H1 (cell line): ENCODE measurements at regions not wholly inside any gene's neighbourhood (a gene's known extent, or its start where the extent isn't known, plus 50 kb on each side); places are given as distances from the start of the nearest gene placed in this dataset.

Experiments
- ATF3 ChIP-seq: IDR thresholded peaks from 2 replicates; pipeline ENCODE4 v1.6.1; 2011; ENCODE audit warnings: low read depth, mild to moderate bottlenecking, low read length; ENCODE audit not compliant: insufficient read depth
- CREB1 ChIP-seq: IDR thresholded peaks from 2 replicates; pipeline ENCODE4 v1.6.1; 2012; ENCODE audit warnings: inconsistent platforms
- CTBP2 ChIP-seq: IDR thresholded peaks from 2 replicates; pipeline ENCODE4 v1.7.0; 2011; ENCODE audit warnings: borderline replicate concordance, mild to moderate bottlenecking, moderate library complexity, mixed read lengths, low read length; ENCODE audit not compliant: insufficient read depth, insufficient read length
- GTF2F1 ChIP-seq: IDR thresholded peaks from 2 replicates; pipeline ENCODE4 v1.6.1; 2012; ENCODE audit warnings: low read depth, low read length, improper control_type of control experiment, borderline replicate concordance
- SUZ12 ChIP-seq: fragments of 200-600 bp; sonication (generic); IDR thresholded peaks from 2 replicates; pipeline ENCODE4 v1.6.1; 2012; ENCODE audit warnings: mild to moderate bottlenecking, inconsistent platforms, low read length, moderate library complexity, mixed read lengths

- TF ChIP-seq SUZ12 = no peak
- TF ChIP-seq ATF3 = no peak
- TF ChIP-seq GTF2F1 = no peak
- no peak for TF ChIP-seq CTBP2
- no peak for TF ChIP-seq CREB1
Observed at GRCh38 chr2:4549666-4550210, 846.4 kb downstream of the DCDC2C start (continued).
